ENCODE measurements at regions not wholly inside any gene's neighbourhood (a gene's known extent, or its start where the extent isn't known, plus 50 kb on each side); places are given as distances from the start of the nearest gene placed in this dataset.
"Not testable (repeated sequence)": the region's sequence is repeated elsewhere in the genome, so short reads cannot be mapped to it uniquely, and the experiment has no call there.

DNA sequence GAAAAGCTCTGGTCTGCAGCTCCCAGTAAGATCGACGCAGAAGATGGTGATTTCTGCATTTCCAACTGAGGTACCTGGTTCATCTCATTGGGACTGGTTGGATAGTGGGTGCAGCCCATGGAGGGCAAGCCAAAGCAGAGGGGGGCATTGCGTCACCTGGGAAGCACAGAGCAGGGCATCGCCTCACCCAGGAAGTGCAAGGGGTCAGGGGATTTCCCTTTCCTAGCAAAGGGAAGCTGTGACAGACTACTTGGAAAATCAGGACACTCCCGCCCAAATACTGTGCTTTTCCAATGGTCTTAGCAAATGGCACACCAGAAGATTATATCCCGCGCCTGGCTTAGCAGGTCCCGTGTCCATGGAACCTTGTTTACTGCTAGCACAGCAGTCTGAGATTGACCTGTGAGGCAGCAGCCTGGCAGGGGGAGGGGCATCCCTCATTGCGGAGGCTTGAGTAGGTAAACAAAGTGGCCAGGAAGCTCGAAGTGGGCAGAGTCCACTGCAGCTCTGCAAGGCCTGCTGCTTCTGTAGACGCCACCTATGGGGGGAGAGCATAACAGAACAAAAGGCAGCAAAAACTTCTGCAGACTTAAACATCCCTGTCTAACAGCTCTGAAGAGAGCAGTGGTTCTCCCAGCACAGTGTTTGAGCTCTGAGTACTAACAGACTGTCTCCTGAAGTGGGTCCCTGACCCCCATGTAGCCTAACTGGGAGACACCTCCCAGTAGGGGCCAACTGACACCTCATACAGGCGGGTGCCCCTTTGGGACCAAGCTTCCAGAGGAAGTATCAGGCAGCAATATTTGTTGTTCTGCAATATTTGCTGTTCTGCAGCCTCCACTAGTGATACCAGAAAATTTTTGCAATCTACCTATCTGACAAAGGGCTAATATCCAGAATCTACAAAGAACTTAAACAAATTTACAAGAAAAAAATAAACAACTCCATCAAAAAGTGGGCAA is 871.7 kb downstream of the IGSF11 start:
- in situ Hi-C loops (cut with HindIII; ENCODE audit: low sequenced_read_pairs) = not testable (repeated sequence)

DNA sequence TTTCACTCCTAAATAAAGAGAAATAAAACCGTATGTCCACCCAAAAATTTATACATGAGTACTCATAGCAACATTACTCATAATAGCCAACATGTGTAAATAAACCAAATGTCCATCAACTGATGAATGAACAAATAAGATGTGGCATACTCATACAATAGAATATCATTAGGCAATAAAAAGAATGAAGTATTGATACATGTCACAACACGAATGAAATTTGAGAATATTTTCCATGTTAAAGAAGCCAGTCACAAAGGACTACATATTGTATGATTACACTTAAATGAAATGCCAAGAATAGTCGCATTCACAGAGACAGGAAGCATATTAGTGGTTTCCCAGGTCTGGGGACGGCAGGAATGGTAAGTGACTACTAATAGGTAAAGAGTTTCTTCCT is 869.2 kb downstream of the IGSF11 start:
- in situ Hi-C loops (cut with HindIII; ENCODE audit: low sequenced_read_pairs) = no loop called here

DNA sequence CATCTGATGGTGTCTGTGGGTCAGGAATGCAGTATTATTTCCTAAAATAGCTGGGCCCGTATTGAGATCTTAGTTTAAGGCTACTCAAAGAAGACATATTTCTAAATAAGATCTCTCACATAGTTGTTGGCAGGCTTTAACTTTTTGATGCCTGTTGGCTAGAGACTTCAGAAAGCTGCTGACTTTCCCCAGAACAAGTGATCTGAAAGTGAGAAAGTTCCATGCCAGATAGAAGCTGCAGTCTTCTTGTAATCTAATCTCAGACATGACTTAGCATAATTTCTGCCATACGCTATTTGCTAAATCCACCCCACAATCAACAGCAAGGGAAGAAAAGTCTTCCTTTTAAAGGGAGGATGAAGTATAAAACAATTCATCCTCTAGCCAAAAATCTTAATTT is 867.1 kb downstream of the IGSF11 start:
- in situ Hi-C loops (cut with HindIII; ENCODE audit: low sequenced_read_pairs) = no loop called here

DNA sequence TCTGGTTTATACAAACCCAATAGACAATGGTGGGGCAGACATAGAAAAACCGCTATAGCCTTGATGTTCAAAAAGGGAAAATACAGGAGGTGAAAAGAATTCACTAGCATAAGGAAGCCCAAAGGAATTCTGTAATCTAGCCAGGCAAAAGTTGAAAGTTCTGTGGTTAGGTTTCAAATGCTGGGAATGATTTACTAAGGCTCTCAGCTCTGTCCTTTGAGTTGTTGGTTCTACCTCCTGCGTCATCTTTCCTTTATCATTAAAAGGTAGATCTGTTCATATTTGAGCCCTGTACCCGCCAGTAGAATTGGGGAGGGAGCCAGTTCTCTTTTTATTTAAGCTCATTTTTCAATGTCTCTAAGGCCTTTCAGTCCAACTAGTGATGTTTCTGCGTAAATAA is 866.5 kb downstream of the IGSF11 start:
- in situ Hi-C loops (cut with HindIII; ENCODE audit: low sequenced_read_pairs) = no loop called here

DNA sequence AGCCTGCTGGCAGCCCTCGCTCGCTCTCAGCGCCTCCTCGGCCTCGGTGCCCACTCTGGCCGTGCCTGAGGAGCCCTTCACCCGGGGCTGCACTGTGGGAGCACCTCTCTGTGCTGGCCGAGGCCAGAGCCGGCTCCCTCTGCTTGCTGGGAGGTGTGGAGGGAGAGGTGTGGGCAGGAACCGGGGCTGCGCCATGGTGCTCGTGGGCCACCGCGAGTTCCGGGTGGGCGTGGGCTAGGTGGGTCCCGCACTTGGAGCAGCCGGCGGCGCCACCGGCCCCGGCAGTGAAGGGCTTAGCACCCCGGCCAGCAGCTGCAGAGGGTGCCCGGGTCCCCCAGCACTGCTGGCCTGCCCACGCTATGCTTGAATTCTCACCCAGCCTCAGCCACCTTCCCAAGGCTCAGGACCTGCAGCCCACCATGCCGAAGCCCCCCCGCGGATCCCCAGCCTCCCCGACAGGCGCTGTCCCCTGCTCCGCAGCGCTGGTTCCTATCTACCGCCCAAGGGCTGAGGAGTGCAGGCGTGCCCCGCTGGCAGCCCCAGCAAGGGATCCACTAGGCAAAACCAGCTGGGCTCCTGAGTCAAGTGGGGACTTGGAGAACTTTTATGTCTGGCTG is 863.3 kb downstream of the IGSF11 start:
- in situ Hi-C loops (cut with HindIII; ENCODE audit: low sequenced_read_pairs) = no loop called here

- in situ Hi-C loops (cut with HindIII; ENCODE audit: low sequenced_read_pairs) = no loop called here
These were observed 853.8 kb downstream of the IGSF11 start for GRCh38 chr3:118180853-118181252.

GRCh38 chr3:118181274-118181673 is 853.4 kb downstream of the IGSF11 start:
- in situ Hi-C loops (cut with HindIII; ENCODE audit: low sequenced_read_pairs) = no loop called here

DNA sequence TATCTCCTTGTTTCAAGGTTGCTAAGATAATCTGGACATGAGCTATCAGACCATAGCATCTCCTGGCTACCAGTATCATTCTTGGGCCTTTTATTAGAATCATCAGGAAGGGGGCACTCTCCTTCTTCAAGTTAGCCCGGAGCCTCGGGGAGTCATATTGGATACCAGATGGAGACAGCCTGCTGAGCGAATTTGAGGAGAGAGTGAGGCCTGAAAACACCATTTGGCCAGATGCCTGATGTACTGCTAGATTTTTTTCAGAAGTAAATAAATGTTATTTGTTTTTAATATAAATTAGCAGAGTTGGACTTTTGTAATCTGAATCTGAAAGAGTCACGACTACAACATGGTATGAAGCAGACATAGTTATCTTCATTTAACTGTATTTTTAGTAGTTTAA is 848.6 kb downstream of the IGSF11 start:
- in situ Hi-C loops (cut with HindIII; ENCODE audit: low sequenced_read_pairs) = no loop called here

- in situ Hi-C loops (cut with HindIII; ENCODE audit: low sequenced_read_pairs) = no loop called here
These were observed 847.4 kb downstream of the IGSF11 start for GRCh38 chr3:118187221-118187620.

DNA sequence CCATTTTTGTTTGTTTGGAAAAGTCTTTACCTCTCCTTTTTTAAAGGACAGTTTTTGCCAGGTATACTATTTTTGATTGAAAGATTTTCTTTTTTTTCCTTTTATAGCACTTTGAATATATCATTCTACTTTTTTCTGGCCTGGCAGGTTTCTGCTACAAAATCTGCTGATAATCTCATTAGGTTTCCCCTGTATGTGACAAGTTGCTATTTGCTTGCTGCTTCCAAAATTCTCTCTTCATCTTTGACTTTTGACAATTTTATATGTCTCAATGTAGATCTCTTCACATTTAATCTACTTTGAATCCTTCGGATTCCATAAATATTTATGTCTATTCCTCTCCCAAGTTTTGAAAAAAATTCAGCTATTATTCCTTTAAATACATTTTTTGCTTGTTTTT is 838.5 kb downstream of the IGSF11 start:
- in situ Hi-C loops (cut with HindIII; ENCODE audit: low sequenced_read_pairs) = no loop called here

- in situ Hi-C loops (cut with HindIII; ENCODE audit: low sequenced_read_pairs) = no loop called here
These were observed 835.6 kb downstream of the IGSF11 start for GRCh38 chr3:118199044-118199443.

- in situ Hi-C loops (cut with HindIII; ENCODE audit: low sequenced_read_pairs) = no loop called here
These were observed 830.5 kb downstream of the IGSF11 start for GRCh38 chr3:118204052-118204656.

GRCh38 chr3:118207271-118207670 is 827.4 kb downstream of the IGSF11 start:
- in situ Hi-C loops (cut with HindIII; ENCODE audit: low sequenced_read_pairs) = no loop called here

- in situ Hi-C loops (cut with HindIII; ENCODE audit: low sequenced_read_pairs) = no loop called here
These were observed 826.0 kb downstream of the IGSF11 start for GRCh38 chr3:118208642-118209041.

DNA sequence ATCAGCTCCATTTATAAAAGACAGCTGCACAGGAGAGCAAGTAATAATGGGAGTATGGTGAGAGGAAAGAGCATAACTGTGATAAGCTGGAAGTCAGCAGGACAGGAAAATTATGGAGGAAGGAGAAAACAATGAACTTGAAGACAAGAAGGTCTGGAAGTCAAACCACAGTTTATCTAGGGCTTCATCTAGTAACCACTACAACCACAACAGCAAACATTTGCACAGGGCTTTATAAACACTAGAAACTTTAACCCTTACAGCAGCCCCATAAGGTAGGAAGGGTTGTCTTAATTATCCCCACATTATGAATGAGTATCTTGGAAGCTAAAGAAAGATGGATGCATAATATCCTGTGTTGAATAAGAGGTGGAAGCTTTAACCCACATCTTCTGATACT is 820.8 kb downstream of the IGSF11 start:
- in situ Hi-C loops (cut with HindIII; ENCODE audit: low sequenced_read_pairs) = no loop called here

DNA sequence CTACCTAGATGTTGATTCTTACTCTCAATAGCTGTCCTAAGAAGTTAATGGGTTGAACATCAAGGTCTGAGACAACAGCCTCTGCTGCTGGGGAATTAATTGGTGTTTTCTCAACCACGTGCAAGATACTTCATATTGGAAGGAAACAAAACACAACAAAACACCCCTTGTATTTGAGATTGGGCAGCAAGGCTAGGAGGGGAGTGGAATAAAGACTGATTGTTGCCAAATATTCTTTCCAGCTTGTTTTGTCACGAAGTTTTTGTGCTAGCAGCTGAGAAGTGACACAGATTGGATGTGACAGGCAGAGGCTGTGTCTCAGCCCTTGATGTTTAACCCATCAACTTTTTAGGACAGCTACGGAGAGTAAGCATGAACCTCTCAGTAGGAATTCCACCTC is 808.4 kb downstream of the IGSF11 start:
- in situ Hi-C loops (cut with HindIII; ENCODE audit: low sequenced_read_pairs) = no loop called here

DNA sequence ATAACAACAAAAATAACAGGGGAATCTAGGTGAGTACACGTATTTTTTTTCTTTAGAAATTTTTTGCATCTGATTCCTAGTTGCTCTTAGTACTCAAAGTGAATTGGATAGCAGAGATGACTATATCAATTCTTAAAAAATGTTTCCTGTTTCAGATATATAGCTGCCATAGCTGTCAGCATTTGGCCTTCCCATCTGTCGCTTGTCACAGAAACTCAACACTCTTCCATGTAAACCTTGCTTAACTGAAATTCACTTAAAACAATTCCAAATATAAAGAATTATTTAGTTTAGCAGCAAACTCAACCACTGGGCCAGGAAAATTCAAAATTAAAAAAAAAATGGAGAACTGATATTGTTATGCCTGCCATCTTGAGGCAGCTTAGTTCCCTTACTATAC is 807.5 kb downstream of the IGSF11 start:
- in situ Hi-C loops (cut with HindIII; ENCODE audit: low sequenced_read_pairs) = no loop called here

GRCh38 chr3:118228151-118228550 is 806.5 kb downstream of the IGSF11 start:
- in situ Hi-C loops (cut with HindIII; ENCODE audit: low sequenced_read_pairs) = no loop called here

DNA sequence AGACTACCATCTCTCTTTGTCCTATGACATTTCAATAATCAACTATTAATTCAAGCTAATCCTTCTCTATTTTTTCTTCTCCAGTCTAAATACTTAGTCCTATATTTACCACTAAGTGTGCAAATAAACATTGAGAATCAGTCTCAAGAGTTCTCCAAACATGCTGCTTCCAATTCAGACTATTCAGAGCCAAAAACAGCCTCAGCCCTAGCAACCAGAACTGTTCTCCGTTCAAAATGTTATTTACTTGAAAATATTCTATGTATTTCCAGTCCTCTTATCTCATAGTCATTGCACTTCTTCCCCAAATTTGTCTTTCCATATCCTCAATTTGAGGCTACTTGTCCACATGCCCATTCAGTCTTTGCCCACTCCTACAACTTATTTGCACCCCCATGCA is 805.5 kb downstream of the IGSF11 start:
- in situ Hi-C loops (cut with HindIII; ENCODE audit: low sequenced_read_pairs) = no loop called here

GRCh38 chr3:118231578-118231977 is 803.1 kb downstream of the IGSF11 start:
- in situ Hi-C loops (cut with HindIII; ENCODE audit: low sequenced_read_pairs) = no loop called here

- in situ Hi-C loops (cut with HindIII; ENCODE audit: low sequenced_read_pairs) = no loop called here
These were observed 795.4 kb downstream of the IGSF11 start for GRCh38 chr3:118239253-118239652.

- in situ Hi-C loops (cut with HindIII; ENCODE audit: low sequenced_read_pairs) = no loop called here
These were observed 789.9 kb downstream of the IGSF11 start for GRCh38 chr3:118244761-118245160.
